ENCODE measurements at regions not wholly inside any gene's neighbourhood (a gene's known extent, or its start where the extent isn't known, plus 50 kb on each side); places are given as distances from the start of the nearest gene placed in this dataset.

- peak in 2 of 4 experiments; percentile 11 to 17 for TF ChIP-seq CTCF (IDR thresholded peaks at IDR 0.05)
- no peak for TF ChIP-seq POLR2A (IDR thresholded peaks at IDR 0.05)
Observed at GRCh38 chr6:160931378-160932310, 59.9 kb upstream of the MAP3K4 start.
